ENCODE measurements at regions not wholly inside any gene's neighbourhood (a gene's known extent, or its start where the extent isn't known, plus 50 kb on each side); places are given as distances from the start of the nearest gene placed in this dataset.

DNA sequence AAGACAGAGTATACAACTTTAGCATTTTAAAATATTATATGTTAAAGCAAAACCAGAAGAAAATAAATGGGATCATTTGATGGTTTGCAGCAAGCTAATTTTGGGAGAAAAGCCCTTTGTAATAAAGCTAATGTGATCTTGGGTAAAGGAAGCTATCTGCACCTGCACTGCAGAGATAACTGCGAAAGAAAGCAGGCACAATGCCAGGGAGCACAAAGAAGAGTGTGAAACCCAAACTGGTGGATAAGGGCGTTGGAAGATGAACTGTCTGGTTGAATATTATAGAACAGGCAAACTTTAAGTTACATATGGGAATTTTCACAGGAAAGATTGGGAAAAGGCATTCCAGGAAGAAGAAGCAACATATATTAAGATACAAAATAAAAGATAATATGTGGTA, 179.2 kb upstream of the KHDRBS2 start:
- no peak for DNase-seq

DNA sequence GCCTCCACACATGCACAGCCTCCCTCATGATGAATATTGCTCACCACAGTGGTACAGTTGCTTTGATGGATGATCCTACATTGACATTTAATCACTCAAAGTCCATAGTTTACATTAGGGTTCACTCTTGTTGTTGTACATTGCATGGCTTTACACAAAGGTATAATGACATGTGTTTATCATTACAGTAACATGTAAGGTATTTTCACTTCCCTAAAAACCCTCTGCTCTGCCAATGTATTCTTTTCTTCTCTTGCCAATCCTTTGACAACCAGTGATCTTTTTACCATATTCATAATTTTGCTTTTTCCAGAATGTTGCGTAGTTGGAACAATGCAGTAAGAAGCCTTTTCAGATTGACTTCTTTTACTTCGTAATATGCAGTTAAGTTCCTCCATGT, 166.6 kb upstream of the KHDRBS2 start:
- no peak for DNase-seq

DNA sequence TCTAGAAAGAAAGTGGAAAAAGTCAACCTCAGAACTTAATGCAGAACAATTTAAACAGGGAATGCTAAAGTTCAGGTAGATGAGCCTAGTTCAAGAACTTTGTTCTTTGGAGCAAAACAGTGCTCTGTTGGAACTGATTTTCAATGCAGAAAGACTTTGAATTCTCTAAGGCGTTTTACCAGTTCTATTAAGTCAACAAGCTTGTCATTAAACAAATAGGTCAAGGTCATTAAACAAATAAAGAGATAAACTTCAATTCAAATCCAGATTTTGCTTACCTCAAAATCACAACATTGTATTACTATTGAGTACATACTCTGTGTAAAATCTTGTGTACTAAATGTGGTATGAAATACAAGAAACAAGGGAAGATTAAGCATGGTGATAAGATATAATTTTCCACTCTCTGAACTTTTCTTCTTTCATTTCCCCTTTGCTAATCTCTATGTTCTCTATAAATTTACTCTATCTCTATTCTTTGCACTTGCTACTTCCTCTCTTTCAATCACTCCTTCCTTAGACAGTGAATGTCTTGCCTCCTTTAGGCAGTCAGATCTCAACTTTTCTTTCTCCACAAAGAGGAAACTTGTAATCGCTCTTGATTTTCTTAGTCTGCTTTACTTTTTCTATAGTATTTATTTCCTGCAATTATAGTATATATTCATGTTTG, 160.8 kb upstream of the KHDRBS2 start:
- no peak for DNase-seq

DNA sequence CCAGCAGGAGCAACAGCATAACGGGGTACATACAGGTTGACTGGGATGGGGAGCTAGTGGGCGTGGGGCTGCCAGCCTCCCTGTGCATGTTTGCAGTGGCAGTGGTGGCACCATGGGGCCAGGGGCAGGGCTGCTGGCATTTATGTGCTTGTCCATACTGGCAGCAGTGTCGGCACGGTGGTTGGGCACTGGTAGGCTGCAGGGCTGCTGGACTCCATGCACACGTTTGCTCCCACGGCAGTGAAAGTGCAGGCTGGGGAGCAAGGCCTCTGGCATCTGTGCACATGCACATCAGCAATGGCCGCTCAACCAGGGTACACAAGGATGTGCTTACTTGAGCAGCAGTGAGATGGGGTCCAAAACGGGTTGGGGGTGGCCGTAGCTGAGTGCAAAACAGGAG, 159.5 kb upstream of the KHDRBS2 start:
- no peak for DNase-seq

- no peak for DNase-seq
Observed at GRCh38 chr6:62441182-62441581, 155.2 kb upstream of the KHDRBS2 start.

DNA sequence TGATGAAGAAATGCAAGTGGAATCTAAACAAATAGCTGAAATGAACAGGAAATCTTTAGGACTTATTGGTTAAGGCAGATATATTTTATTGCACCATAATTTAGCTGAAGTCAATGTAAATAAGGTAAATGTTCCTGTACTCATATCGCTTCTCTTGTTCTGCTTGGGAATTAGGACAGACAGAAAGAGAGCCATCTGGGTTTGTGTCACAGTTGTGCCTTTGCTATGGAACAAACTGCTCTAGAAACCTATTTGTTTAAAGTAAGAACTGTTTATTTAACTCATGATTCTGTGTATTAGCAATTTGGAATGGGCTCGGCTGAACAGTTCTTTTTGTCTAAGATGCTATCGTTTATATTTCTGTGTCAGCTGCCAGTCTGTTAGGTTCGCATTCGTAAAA, 143.8 kb upstream of the KHDRBS2 start:
- DNase-seq = no peak

GRCh38 chr6:62400521-62401259, 114.7 kb upstream of the KHDRBS2 start:
- DNase-seq = no peak

- no peak for DNase-seq
Observed at GRCh38 chr6:62393608-62394007, 107.6 kb upstream of the KHDRBS2 start.

DNA sequence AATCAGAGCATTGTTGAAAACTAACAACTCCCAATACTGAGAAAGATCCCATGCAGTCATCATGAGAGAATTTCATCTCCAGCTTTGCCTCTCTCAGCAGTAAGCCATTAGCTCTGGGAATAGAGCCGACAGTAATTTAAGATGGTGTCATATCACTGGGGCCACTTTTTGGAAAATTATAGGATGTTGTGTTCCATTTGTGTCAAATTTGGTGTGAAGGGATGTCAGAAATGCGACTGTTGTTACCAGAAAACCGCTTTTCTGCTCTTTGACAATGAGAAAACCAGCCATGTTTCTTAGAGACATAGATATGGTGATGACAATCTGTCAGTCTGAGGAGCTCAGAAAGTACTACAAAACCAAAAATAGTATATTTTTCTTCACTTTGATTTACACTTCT, 106.3 kb upstream of the KHDRBS2 start:
- DNase-seq = no peak

DNA sequence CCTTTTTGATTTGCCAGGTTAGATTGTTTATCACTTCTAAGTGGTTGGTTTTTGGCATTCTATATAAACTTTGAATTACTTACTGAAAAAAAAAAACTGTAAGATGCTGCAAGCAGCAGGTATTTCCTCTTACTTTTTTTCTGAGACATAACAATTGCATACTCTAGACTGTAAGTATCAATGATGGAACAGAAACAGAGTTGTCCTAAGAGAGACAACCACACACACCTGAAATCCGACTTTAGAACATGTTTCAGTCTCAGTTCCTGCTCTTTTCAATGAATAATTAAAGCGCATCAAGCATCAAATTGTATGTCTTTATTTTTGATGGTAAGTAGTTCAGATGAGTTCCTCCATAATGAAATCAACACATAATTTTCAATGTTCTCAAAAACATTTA, 105.3 kb upstream of the KHDRBS2 start:
- no peak for DNase-seq

- DNase-seq = no peak
Observed at GRCh38 chr6:62390401-62390800, 104.4 kb upstream of the KHDRBS2 start.

DNA sequence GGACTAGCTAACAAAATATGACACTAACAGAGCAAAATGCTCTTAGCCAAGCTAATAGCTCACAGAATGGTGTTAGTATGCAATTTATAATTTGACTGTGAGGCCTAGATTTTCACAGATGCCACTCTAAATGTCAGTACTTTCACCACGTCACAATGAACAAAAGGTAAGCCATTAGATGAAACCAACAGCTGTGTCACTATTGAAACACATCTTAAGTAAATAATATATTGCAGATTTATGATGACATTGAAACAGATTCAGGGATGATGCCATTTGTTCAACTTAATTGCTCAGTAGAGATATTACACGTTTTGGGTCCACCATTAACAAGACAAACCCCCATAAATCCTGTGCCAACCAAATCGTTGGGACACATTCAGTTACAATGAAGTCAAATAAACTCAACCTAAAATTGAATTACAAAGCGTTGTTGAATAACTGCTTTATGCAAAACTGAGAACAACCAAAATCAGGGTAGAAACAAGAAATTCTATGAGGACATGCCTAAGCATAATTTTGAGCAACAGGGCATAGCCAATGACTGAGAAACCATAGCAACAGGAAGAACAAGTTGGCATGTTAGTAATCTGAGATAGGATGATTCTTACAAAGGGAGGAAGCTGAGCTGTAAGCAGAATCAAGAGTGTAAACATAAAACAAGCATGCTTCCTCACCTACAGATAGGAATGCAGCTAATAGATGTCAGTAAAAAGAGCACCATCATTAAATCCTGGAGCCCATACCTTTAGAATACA, 85.6 kb upstream of the KHDRBS2 start:
- no peak for DNase-seq

- DNase-seq = no peak
Observed at GRCh38 chr6:62367601-62368000, 81.6 kb upstream of the KHDRBS2 start.

DNA sequence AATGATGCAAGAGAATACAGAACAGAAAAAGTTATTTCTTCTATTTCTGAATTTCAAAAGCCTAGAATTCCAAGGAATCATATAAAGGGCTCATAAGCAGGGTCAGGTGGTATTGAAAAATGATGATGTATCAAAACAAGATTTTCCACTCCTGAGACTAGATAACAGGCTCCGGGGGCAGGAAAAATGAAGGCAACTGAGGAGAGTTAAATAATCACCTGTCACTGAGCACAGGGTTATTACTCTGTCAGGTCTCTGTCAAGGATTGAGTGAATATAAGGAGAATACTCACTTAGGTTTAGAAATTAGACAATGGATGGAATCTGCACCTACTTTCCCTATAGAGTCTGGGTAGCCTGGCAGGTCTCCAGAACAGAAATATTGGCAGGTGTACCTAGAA, 76.1 kb upstream of the KHDRBS2 start:
- DNase-seq = no peak

- no peak for DNase-seq
Observed at GRCh38 chr6:62357835-62358234, 71.8 kb upstream of the KHDRBS2 start.

DNA sequence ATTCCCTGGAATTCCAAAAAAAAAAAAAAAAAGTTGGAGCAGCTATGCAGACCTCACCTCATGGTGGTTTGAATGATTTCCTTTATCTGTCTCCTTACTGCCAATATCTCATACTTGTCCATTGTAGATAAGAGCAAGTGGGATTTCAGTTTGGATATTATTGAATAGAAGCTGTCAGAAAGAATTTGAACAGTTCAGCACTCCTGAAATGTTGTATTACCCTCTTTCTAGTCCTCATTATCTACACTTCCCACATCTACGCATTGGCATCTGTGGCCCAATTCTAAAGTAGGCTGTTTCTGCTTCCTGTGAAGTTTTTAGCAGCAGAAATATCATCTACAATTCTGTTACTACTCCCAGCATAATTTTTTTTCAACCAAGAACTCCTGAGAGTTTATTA, 68.2 kb upstream of the KHDRBS2 start:
- no peak for DNase-seq

GRCh38 chr6:62345962-62346689, 60.1 kb upstream of the KHDRBS2 start:
- DNase-seq = no peak

- DNase-seq = no peak
Observed at GRCh38 chr6:62345446-62345845, 59.4 kb upstream of the KHDRBS2 start.

DNA sequence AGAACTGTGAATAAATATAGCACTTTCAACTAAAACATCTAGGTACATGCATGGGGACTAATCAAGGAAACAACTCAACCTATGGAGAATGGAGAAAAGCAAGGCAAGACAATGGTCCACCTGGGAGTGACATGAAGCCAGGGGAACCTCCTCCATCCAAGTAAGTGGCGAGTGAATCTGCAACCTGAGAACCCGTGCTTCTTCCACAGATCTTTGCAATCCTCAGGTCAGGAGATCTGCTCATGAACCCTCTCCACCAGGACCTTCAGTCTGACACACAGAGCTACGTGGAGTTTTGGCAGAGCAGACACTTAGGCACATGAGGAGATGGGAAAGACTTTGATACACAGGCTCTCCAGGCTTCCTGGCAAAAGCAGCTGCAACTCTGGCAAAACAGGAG, 58.8 kb upstream of the KHDRBS2 start:
- DNase-seq = no peak

- no peak for DNase-seq
Observed at GRCh38 chr6:62338477-62338876, 52.5 kb upstream of the KHDRBS2 start.

All from HCEC 1CT (cell line).